H7 (cell line): ENCODE measurements at regions not wholly inside any gene's neighbourhood (a gene's known extent, or its start where the extent isn't known, plus 50 kb on each side); places are given as distances from the start of the nearest gene placed in this dataset.
A peak's percentile ranks its signal among the peaks of the same experiment; 100 is the strongest.

ENCODE experiments used
- DNase-seq: peaks from one replicate; pipeline ENCODE4 v3.0.0; 2012
- H3K27me3 ChIP-seq: 2 replicates; pipeline ENCODE4 v1.6.0; 2011; ENCODE audit warnings: mild to moderate bottlenecking, low read length; ENCODE audit not compliant: control insufficient read depth, insufficient read depth
- H3K36me3 ChIP-seq: replicated peaks from 2 replicates; pipeline ENCODE4 v1.5.1; 2011; ENCODE audit warnings: low read length; ENCODE audit not compliant: control insufficient read depth, insufficient read depth
- H3K4me3 ChIP-seq: 2 replicates; pipeline ENCODE4 v1.5.1; 2011; ENCODE audit warnings: low read depth, mild to moderate bottlenecking, control low read depth, low read length, moderate library complexity; ENCODE audit not compliant: insufficient read depth

DNA sequence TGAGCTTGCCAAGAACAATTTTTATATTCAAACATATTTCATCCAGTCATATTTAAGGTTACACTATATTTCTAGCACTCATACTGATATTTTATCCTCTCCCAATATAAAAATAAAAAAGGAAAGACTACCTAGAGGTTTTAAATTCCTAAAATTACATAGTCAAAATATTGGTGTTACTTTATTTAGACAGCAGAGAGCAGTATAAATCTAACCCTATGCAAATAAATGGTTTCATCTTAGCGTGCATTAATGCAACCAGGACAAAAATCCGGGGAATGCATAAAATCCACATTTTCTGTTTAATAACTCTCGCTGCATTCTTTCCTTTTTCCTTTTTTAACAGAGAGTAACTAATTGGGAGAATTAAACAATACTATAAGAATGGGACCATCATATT lies 1447.4 kb upstream of the ALCAM start:
- Histone ChIP-seq H3K4me3 (no peak overlapping the region), H3K36me3 (no peaks in the 10 kb centered on the region), H3K27me3 (no peaks in the 10 kb centered on the region)
- DNase-seq: no peak

- DNase-seq: no peak
- no peaks in the 10 kb centered on the region for H3K27me3 ChIP-seq
- H3K36me3 ChIP-seq: no peaks in the 10 kb centered on the region
- no peak overlapping the region for H3K4me3 ChIP-seq
Measured at GRCh38 chr3:103923907-103924306, 1442.8 kb upstream of the ALCAM start.

- H3K36me3 ChIP-seq: no peaks in the 10 kb centered on the region
- H3K4me3 ChIP-seq: no peak overlapping the region
- H3K27me3 ChIP-seq: no peaks in the 10 kb centered on the region
- DNase-seq: no peak
Measured at GRCh38 chr3:103924544-103924943, 1442.2 kb upstream of the ALCAM start.

GRCh38 chr3:103926936-103927335 lies 1439.8 kb upstream of the ALCAM start:
- DNase-seq: no peak
- no peaks in the 10 kb centered on the region for H3K36me3 ChIP-seq
- H3K4me3 ChIP-seq: no peak overlapping the region

GRCh38 chr3:103927896-103928295 lies 1438.8 kb upstream of the ALCAM start:
- Histone ChIP-seq H3K27me3 (no peaks in the 10 kb centered on the region), H3K36me3 (no peaks in the 10 kb centered on the region), H3K4me3 (no peak overlapping the region)
- DNase-seq: no peak

More at GRCh38 chr3:103926936-103927335, 1439.8 kb upstream of the ALCAM start:
- H3K27me3 ChIP-seq: no peaks in the 10 kb centered on the region

GRCh38 chr3:103937094-103937493 lies 1429.6 kb upstream of the ALCAM start:
- no peak for DNase-seq
- Histone ChIP-seq H3K27me3 (no peaks in the 10 kb centered on the region), H3K4me3 (no peak overlapping the region), H3K36me3 (no peaks in the 10 kb centered on the region)

DNA sequence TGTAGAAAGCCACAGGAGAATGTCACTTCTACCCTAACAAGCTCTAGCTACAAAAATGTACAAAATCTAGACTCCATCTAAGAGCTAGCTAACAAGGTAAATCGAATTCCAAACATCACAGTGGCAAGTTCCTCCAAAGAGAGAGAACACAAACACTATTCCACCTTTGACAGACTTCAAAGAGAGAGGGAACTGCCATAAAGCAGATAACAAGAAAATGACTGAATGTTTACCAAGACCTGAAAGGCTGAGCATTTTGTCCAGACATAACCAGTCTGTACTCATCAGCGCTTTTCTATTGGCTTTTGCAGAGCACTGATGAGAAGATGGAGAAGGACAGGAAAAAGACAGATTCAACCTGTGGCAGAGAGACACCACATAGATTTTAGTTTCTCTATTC lies 1419.6 kb upstream of the ALCAM start:
- DNase-seq: no peak
- no peaks in the 10 kb centered on the region for H3K36me3 ChIP-seq
- H3K27me3 ChIP-seq: no peaks in the 10 kb centered on the region
- no peak overlapping the region for H3K4me3 ChIP-seq

- Histone ChIP-seq H3K36me3 (no peaks in the 10 kb centered on the region), H3K4me3 (no peak overlapping the region), H3K27me3 (no peaks in the 10 kb centered on the region)
- DNase-seq: no peak
Measured at GRCh38 chr3:103949693-103950092, 1417.0 kb upstream of the ALCAM start.

GRCh38 chr3:103950676-103951075 lies 1416.0 kb upstream of the ALCAM start:
- Histone ChIP-seq H3K27me3 (no peaks in the 10 kb centered on the region), H3K36me3 (no peaks in the 10 kb centered on the region), H3K4me3 (no peak overlapping the region)
- no peak for DNase-seq

DNA sequence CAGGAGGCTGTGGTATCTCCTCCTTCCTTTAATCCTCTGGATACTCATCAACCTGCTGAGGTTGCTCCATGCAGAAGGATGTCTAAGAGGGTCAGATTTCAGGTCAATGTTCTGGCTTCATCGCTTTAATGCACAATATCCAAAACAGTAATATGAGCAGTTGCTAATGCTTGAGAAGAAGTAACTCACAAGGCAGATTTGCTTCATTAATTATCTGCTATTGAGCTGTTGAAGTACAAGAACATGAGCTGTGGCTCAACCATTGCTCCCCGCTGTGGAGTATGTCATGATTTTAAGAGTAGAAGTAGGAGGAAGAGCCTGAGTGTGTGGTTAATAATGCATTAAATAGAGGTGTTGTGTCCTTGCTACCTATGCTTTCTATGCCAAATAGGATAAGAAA lies 1412.9 kb upstream of the ALCAM start:
- Histone ChIP-seq H3K27me3 (no peaks in the 10 kb centered on the region), H3K4me3 (no peak overlapping the region), H3K36me3 (no peaks in the 10 kb centered on the region)
- no peak for DNase-seq

GRCh38 chr3:103960819-103961218 lies 1405.9 kb upstream of the ALCAM start:
- H3K4me3 ChIP-seq: no peak overlapping the region
- DNase-seq: no peak
- H3K27me3 ChIP-seq: no peaks in the 10 kb centered on the region
- H3K36me3 ChIP-seq: no peaks in the 10 kb centered on the region

DNA sequence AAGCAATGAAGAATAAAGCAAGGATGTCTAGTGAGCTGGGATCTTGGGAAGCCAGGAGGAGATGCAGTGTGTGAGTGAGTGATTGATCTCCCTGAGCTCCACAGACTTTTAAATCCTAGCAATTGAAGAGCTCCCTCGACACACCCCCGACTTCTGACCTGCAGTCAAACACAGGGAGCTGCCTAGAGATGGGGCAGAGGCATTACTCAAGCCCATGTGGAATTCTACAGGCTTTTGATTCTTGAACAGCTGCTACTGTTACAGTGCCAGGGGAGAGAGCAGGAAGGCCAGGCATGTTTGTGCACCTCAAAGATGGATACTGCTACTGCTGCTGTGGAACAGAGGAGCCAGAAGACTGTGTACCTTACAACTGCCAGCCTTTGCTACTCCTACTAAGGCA lies 1403.1 kb upstream of the ALCAM start:
- no peaks in the 10 kb centered on the region for H3K36me3 ChIP-seq
- peak; percentile 16 for DNase-seq

GRCh38 chr3:103965764-103966163 lies 1400.9 kb upstream of the ALCAM start:
- no peaks in the 10 kb centered on the region for H3K36me3 ChIP-seq
- no peak for DNase-seq
- no peaks in the 10 kb centered on the region for H3K27me3 ChIP-seq
- H3K4me3 ChIP-seq: no peak overlapping the region

More for the DNA sequence above, 1403.1 kb upstream of the ALCAM start:
- Histone ChIP-seq H3K4me3 (no peak overlapping the region), H3K27me3 (no peaks in the 10 kb centered on the region)

DNA sequence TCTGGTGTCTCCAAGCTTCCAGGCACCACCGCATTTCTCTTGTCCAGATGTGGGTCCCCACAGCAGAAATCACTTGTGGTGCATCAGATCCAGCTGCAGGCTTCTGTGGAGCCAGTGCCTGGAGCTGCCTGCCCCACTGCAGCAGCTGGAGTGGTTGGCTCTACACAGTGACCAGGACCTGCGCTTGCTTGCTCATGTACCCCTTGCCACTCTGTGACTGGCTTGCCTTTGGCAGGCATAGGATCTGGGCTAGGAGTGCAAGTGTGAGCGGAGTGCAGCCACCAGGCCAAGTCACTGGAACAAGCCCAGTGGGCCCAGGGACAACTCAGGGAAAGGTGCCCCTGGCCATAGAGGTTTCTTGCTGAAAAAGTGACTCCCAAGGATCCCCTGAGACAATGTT lies 1400.0 kb upstream of the ALCAM start:
- no peak for DNase-seq
- no peaks in the 10 kb centered on the region for H3K27me3 ChIP-seq
- H3K36me3 ChIP-seq: no peaks in the 10 kb centered on the region
- H3K4me3 ChIP-seq: no peak overlapping the region

DNA sequence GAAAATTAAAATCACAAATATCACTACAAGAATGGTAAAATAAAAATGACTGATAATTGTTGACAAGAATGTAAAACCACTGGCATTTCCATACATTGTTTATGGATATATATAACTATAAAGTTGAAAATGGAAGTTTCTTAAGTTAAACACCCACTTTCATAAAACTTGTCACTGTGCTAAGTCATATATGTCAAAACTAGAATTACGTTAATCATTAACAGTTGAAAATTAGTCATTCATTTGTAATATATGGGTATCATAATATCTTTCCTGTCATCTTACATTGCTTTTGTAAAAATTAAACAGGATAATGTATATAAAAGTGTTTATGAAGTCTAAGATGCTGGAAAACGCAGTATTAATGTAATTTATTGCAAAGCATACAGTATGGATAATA lies 1398.6 kb upstream of the ALCAM start:
- no peak for DNase-seq
- Histone ChIP-seq H3K27me3 (no peaks in the 10 kb centered on the region), H3K4me3 (no peak overlapping the region), H3K36me3 (no peaks in the 10 kb centered on the region)

- Histone ChIP-seq H3K27me3 (no peaks in the 10 kb centered on the region), H3K4me3 (no peak overlapping the region), H3K36me3 (no peaks in the 10 kb centered on the region)
- DNase-seq: peak; percentile 8
Measured at GRCh38 chr3:103968751-103969150, 1398.0 kb upstream of the ALCAM start.
